Epithelial cell of proximal tubule (primary cell): ENCODE measurements at regions not wholly inside any gene's neighbourhood (a gene's known extent, or its start where the extent isn't known, plus 50 kb on each side); places are given as distances from the start of the nearest gene placed in this dataset.
"Not testable (repeated sequence)": the region's sequence is repeated elsewhere in the genome, so short reads cannot be mapped to it uniquely, and the experiment has no call there.

Experiments used
- DNase-seq: peaks from one replicate; pipeline ENCODE4 v3.0.0-alpha.2; 2011; ENCODE audit warnings: low read depth
- H3K4me3 ChIP-seq: 2 replicates; pipeline ENCODE4 v1.5.1; 2011; ENCODE audit warnings: low read depth, mild to moderate bottlenecking, low read length
- CTCF ChIP-seq: conservative IDR thresholded peaks from 2 replicates; pipeline ENCODE4 v1.5.1; 2012; ENCODE audit warnings: low read depth, mild to moderate bottlenecking, low read length

- DNase-seq = no peak
- no peak for TF ChIP-seq CTCF
- no peak overlapping the region for H3K4me3 ChIP-seq
Observed at GRCh38 chr7:10643545-10643944, 330.1 kb upstream of the PHF14 start.

GRCh38 chr7:10644849-10645248 lies 328.8 kb upstream of the PHF14 start:
- DNase-seq = no peak
- H3K4me3 ChIP-seq = no peak overlapping the region
- TF ChIP-seq CTCF = no peak

- no peak for TF ChIP-seq CTCF
- no peak for DNase-seq
- H3K4me3 ChIP-seq = no peak overlapping the region
Observed at GRCh38 chr7:10646194-10646593, 327.5 kb upstream of the PHF14 start.

GRCh38 chr7:10648289-10648688 lies 325.4 kb upstream of the PHF14 start:
- no peak for TF ChIP-seq CTCF
- no peak for DNase-seq
- H3K4me3 ChIP-seq = no peak overlapping the region

GRCh38 chr7:10649120-10649519 lies 324.6 kb upstream of the PHF14 start:
- DNase-seq, H3K4me3 ChIP-seq: not testable (repeated sequence)

- TF ChIP-seq CTCF = no peak
- peak; percentile 25 for DNase-seq
Observed at GRCh38 chr7:10655031-10655430, 318.6 kb upstream of the PHF14 start.

GRCh38 chr7:10657201-10657600 lies 316.5 kb upstream of the PHF14 start:
- TF ChIP-seq CTCF = no peak
- no peak overlapping the region for H3K4me3 ChIP-seq
- DNase-seq = no peak

More at GRCh38 chr7:10655031-10655430, 318.6 kb upstream of the PHF14 start:
- no peak overlapping the region for H3K4me3 ChIP-seq

GRCh38 chr7:10657837-10658236 lies 315.8 kb upstream of the PHF14 start:
- DNase-seq = no peak
- no peak overlapping the region for H3K4me3 ChIP-seq
- TF ChIP-seq CTCF = no peak
